ENCODE measurements at regions not wholly inside any gene's neighbourhood (a gene's known extent, or its start where the extent isn't known, plus 50 kb on each side); places are given as distances from the start of the nearest gene placed in this dataset.

DNA sequence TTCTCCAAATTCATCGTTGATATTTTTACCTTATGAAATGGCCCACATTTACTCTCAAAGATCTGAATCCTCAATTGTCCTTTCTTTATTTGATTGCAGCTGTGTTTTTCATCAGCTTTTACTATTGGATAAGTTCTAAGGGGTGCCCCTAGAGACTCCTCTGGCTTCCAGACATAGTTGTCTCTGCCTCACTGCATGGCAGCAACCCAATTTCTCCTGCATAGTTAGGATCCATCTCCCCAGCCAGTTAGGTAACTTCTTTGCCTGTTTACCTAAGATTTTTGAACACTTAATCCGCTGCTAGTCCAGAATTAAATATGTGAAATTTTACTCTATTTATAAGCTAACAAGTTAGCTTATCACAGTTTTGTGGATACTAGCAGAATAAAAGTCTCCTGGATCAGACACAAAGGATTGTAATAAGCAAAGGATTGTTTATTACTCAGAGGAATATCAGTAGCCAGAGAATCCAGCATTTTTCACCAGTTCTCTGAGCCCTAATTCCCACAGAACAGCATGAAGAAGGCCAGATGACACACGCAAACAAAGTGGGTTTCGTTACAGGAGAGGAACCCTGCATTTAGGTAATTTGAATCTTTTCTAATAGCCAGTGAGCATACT lies 101.1 kb downstream of the BBS10 start:
- TF ChIP-seq Cebpa-rat (IDR thresholded peaks at IDR 0.05) = no peak
- no peaks in the 10 kb centered on the region for H4K20me1 ChIP-seq
- H3K36me3 ChIP-seq = no peaks in the 10 kb centered on the region
- no peak overlapping the region for H3K9ac ChIP-seq
- H3K4me2 ChIP-seq = no peak overlapping the region
- H3K4me3 ChIP-seq = no peak overlapping the region
- H3K4me1 ChIP-seq = peaks cover 7% of the 10 kb centered on the region; the same call in 1 of the 2 replicates
- no peaks in the 10 kb centered on the region for H3K27me3 ChIP-seq
- H3K27ac ChIP-seq = no peak overlapping the region
- no peaks in the 10 kb centered on the region for H3K9me3 ChIP-seq

DNA sequence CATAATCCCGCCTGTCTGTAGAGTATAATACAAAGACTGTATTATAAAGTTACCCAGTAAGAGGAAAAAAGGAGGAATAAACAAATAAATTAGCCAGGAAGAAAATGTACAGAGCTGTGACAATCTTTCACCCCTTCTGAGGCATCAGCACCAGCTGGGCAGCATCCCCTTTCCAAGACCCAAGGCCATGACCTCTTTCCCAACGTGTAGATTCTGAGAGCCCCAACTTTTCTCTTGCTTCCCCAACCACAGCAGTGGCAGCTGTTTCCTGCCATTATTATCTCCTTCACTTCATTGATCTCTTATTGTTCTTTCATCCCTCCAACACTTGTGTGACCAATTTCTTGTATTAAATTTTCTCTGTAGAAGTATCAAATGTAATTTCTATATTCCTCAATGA lies 101.6 kb downstream of the BBS10 start:
- no peaks in the 10 kb centered on the region for H4K20me1 ChIP-seq
- no peak for TF ChIP-seq Cebpa-rat (IDR thresholded peaks at IDR 0.05)
- H3K4me1 ChIP-seq = peaks cover 7% of the 10 kb centered on the region; the same call in 1 of the 2 replicates
- no peaks in the 10 kb centered on the region for H3K9me3 ChIP-seq
- H3K4me2 ChIP-seq = no peak overlapping the region
- no peak overlapping the region for H3K27ac ChIP-seq
- H3K27me3 ChIP-seq = no peaks in the 10 kb centered on the region
- no peaks in the 10 kb centered on the region for H3K36me3 ChIP-seq
- H3K9ac ChIP-seq = no peak overlapping the region
- no peak overlapping the region for H3K4me3 ChIP-seq

DNA sequence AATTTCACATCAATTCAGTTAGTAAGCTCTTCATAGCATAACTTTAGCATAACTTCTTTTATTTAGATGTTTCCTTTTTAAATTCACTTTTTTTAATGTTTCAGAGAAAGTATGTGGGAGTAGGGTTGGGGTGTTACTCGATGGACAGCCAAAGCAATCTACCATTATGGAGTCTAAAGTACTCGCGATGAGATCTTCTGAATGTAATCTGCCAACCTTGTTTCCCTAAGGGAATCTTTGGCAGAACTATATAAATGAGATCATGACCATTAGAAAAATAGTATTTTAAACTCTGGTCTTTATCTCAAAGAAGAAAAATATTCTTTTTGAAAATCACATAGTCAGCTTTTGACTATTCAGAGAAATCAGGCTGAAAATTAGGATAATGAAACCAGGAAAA lies 103.9 kb downstream of the BBS10 start:
- Histone ChIP-seq H3K9ac (no peak overlapping the region), H3K4me3 (no peak overlapping the region)

DNA sequence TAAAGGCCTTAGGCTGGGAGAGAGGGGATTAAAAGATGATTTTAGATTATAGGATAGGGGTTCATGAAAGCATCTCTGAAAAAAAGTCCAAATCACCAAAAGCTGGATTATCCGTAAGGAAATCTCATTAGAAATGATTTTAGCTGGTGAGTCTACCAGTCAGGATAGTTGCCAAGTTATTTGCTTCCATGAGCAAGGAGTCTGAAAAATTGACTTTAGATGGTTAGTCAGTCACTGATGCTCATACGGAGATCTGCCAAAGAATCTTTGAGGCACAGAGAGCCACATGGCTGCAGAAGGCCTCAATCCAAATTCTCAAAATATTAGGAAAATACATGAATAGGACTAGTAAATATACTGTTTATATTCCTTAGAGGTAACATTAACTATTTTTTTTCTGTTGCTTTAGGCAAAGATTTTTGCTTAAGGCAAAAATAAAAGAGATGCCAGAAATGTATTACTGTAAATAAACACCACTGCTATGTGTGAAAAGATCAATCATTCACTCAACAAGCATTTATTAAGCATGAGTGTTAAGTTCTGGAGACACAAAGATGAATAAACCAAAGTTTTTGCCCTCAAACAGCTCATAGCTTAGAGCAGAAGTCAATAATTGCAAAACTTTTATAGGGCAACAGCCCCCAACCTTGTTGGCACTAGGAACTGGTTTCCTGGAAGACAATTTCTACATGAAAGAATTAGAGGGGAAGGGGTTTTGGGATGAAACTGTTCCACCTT lies 105.2 kb downstream of the BBS10 start:
- Histone ChIP-seq H3K4me2 (no peak overlapping the region), H3K9ac (no peak overlapping the region), H3K36me3 (no peaks in the 10 kb centered on the region), H3K27ac (no peak overlapping the region), H3K9me3 (no peaks in the 10 kb centered on the region), H3K4me3 (no peak overlapping the region), H3K4me1 (peaks cover 7% of the 10 kb centered on the region; the same call in 1 of the 2 replicates), H3K27me3 (no peaks in the 10 kb centered on the region), H4K20me1 (no peaks in the 10 kb centered on the region)
- TF ChIP-seq Cebpa-rat (IDR thresholded peaks at IDR 0.05) = no peak

More for the DNA sequence above, 103.9 kb downstream of the BBS10 start:
- H3K36me3 ChIP-seq = no peaks in the 10 kb centered on the region
- no peaks in the 10 kb centered on the region for H3K27me3 ChIP-seq
- H4K20me1 ChIP-seq = no peaks in the 10 kb centered on the region
- TF ChIP-seq Cebpa-rat (IDR thresholded peaks at IDR 0.05) = no peak
- H3K4me1 ChIP-seq = peaks cover 7% of the 10 kb centered on the region; the same call in 1 of the 2 replicates
- H3K4me2 ChIP-seq = no peak overlapping the region
- no peaks in the 10 kb centered on the region for H3K9me3 ChIP-seq
- no peak overlapping the region for H3K27ac ChIP-seq

DNA sequence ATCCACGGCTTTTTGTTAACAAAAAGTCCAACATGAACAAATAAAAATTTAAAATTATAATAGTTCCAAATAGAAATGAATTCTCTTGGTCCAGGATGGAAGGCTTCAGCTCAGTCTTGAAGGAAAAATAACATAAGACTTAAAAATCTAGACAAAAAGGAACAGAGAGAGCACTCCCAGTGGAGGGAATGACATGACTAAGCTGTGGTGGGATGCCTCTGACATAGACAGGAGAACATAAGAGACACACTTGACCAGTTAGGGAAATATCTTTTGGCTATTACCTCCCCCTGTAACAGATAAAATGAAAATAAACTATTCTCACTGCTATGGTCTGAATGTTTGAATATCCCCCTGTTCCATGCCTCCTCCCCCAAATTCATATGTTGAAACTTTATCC lies 106.8 kb downstream of the BBS10 start:
- H3K4me1 ChIP-seq = no peaks in the 10 kb centered on the region
- H3K4me2 ChIP-seq = no peak overlapping the region
- H3K36me3 ChIP-seq = no peaks in the 10 kb centered on the region
- H3K4me3 ChIP-seq = no peak overlapping the region
- no peaks in the 10 kb centered on the region for H3K27me3 ChIP-seq
- no peak overlapping the region for H3K27ac ChIP-seq
- no peaks in the 10 kb centered on the region for H3K9me3 ChIP-seq
- H4K20me1 ChIP-seq = no peaks in the 10 kb centered on the region
- no peak overlapping the region for H3K9ac ChIP-seq
- TF ChIP-seq Cebpa-rat (IDR thresholded peaks at IDR 0.05) = no peak

DNA sequence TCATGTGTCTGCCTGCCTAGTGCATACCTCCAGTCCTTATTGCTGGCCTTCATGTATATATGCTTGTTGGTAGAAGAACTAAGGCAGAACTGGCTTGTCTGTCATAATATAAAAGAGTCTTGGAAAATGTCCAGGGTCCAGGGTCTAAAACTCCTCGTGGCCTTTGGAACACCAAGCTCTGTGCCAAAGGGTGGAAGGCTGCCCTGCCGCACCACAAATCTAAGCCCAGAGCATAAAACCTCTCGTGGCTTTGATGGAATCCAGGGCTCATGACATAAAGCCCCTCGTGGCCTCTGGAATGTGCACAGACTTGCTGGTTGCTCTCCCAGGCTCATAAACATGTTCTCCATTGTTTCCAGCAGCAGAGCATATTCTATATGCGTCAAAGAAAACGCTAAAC lies 107.9 kb downstream of the BBS10 start:
- no peak for TF ChIP-seq Cebpa-rat (IDR thresholded peaks at IDR 0.05)
- H3K36me3 ChIP-seq = no peaks in the 10 kb centered on the region
- H3K9ac ChIP-seq = no peak overlapping the region
- H3K4me3 ChIP-seq = no peak overlapping the region
- H3K27ac ChIP-seq = no peak overlapping the region
- H3K9me3 ChIP-seq = no peaks in the 10 kb centered on the region
- no peaks in the 10 kb centered on the region for H4K20me1 ChIP-seq
- H3K4me2 ChIP-seq = no peak overlapping the region
- H3K4me1 ChIP-seq = no peaks in the 10 kb centered on the region
- H3K27me3 ChIP-seq = no peaks in the 10 kb centered on the region

DNA sequence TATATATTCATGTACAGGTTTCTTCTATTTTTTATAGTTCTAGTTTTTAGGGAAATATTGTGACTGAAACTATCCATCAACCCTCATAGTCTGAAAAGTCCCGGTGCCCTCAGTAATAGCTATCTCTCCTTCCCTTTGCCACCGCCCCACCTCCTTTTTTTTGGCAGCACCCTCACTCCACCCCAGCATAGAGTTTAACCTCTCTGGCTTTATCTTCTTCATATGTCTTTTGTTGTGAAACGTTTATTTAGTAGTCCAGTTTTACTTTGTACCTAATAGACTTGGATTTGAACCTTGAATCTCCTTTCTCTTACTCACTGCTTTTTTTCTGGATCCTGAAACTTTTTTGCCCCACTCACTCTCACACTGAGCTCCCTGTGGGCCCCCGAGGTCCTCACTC lies 109.5 kb downstream of the BBS10 start:
- H3K27ac ChIP-seq = no peak overlapping the region
- no peak for TF ChIP-seq Cebpa-rat (IDR thresholded peaks at IDR 0.05)
- no peaks in the 10 kb centered on the region for H3K27me3 ChIP-seq
- no peaks in the 10 kb centered on the region for H3K9me3 ChIP-seq
- no peak overlapping the region for H3K4me3 ChIP-seq
- no peaks in the 10 kb centered on the region for H4K20me1 ChIP-seq
- no peak overlapping the region for H3K9ac ChIP-seq
- H3K4me2 ChIP-seq = no peak overlapping the region
- no peaks in the 10 kb centered on the region for H3K4me1 ChIP-seq
- H3K36me3 ChIP-seq = no peaks in the 10 kb centered on the region

DNA sequence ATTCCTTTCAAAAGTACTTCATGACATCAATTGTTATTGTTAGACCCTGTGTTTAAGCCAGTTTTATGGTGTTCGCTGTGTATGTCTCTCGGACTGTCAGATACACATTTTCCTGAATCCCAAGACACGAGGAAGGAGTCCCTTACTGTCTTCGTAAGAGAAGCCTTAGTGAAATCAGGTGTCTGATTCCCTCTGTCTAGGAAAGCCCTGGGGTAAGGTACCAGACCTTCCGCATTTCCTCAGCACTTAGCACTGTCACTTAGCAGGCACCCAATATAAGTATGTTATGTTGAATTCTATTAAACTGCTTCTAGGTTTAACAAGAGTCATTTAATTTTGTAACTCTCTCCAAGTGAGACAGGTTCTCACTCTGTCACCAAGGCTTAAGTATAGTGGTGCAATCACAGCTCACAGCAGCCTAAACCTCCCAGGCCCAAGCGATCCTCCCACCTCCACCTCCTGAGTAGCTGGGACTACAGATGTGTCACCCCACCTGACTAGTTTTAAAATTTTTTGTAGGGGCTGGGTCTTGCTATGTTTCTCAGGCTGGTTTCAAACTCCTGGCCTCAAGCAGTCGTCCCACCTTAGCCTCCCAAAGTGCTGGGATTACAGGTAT lies 111.0 kb downstream of the BBS10 start:
- Histone ChIP-seq H3K27ac (no peak overlapping the region), H3K36me3 (no peaks in the 10 kb centered on the region), H3K4me2 (no peak overlapping the region), H4K20me1 (no peaks in the 10 kb centered on the region), H3K9ac (no peak overlapping the region), H3K9me3 (no peaks in the 10 kb centered on the region), H3K27me3 (no peaks in the 10 kb centered on the region), H3K4me1 (no peaks in the 10 kb centered on the region), H3K4me3 (no peak overlapping the region)
- no peak for TF ChIP-seq Cebpa-rat (IDR thresholded peaks at IDR 0.05)

DNA sequence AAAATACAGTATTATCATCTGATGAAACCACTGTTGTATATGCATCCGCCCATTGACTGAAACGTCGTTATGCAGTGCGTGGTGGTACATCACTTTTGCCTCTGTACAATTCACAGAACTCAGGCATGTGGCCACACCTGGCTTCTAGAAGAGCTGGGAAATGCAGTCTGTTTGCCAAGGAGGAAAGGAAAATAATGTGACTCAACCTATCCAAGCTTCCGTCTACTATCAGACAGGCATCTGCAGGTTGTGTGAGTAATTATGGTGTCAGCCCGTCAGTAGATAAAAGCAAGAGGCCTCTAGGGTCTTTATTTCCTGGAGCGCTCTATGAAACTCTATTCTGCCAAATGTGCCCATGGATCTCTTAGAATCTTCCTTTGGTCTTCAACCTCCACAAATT lies 111.6 kb downstream of the BBS10 start:
- no peaks in the 10 kb centered on the region for H3K4me1 ChIP-seq
- H4K20me1 ChIP-seq = no peaks in the 10 kb centered on the region
- no peaks in the 10 kb centered on the region for H3K27me3 ChIP-seq
- no peak for TF ChIP-seq Cebpa-rat (IDR thresholded peaks at IDR 0.05)
- H3K4me2 ChIP-seq = no peak overlapping the region
- H3K9ac ChIP-seq = no peak overlapping the region
- H3K9me3 ChIP-seq = no peaks in the 10 kb centered on the region
- H3K27ac ChIP-seq = no peak overlapping the region
- no peaks in the 10 kb centered on the region for H3K36me3 ChIP-seq
- no peak overlapping the region for H3K4me3 ChIP-seq

DNA sequence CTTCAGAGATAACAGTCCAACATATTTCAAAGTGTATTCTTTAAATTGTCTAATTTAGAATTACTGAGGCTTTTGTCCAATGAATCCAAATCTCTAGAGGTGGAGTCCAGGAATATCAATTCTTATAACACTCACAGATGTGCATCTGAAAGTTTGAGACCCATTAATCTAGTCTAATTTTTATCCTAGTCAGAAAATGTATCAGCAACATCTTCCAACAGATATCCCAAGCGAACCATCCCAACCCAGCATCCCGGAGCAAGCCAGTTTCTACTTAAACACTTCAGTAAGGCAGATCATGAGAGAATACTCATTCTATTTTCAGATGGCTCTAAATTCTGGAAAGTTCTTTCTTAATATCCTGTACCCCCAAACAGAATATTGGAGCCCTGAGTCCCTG lies 113.5 kb downstream of the BBS10 start:
- no peak overlapping the region for H3K4me3 ChIP-seq
- H3K4me1 ChIP-seq = no peaks in the 10 kb centered on the region
- no peaks in the 10 kb centered on the region for H3K36me3 ChIP-seq
- TF ChIP-seq Cebpa-rat (IDR thresholded peaks at IDR 0.05) = no peak
- no peaks in the 10 kb centered on the region for H3K27me3 ChIP-seq
- no peak overlapping the region for H3K9ac ChIP-seq
- no peak overlapping the region for H3K27ac ChIP-seq
- no peak overlapping the region for H3K4me2 ChIP-seq
- H3K9me3 ChIP-seq = no peaks in the 10 kb centered on the region
- no peaks in the 10 kb centered on the region for H4K20me1 ChIP-seq

Measured in BLaER1 (cell line).